ENCODE measurements at regions not wholly inside any gene's neighbourhood (a gene's known extent, or its start where the extent isn't known, plus 50 kb on each side); places are given as distances from the start of the nearest gene placed in this dataset.
A peak's percentile ranks its signal among the peaks of the same experiment; 100 is the strongest.

DNA sequence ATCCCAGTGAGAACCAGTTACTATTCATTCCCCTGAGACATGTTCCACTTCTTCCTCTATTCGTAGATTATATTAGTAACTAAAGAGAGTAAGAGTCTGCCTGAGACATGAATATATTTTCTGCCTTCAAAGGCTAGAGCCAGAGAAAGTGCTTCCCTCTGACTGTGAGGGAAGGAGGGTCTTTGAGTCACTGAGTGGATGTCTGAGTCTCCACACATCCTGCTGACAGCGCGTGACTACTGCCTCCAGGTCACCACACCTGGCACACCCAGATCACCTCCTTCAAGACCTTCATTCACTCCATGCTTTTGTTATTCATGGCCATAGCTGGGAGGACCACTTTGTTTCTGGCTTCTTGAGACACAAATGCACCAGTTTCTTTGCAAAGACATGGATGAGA is 135.6 kb downstream of the SOX2 start:
- H3K4me3 ChIP-seq (ENCODE audit: low read depth, low read length), result no peak overlapping the region
- no peak for DNase-seq (ENCODE audit: low read depth)
- TF ChIP-seq, protein P1, sequence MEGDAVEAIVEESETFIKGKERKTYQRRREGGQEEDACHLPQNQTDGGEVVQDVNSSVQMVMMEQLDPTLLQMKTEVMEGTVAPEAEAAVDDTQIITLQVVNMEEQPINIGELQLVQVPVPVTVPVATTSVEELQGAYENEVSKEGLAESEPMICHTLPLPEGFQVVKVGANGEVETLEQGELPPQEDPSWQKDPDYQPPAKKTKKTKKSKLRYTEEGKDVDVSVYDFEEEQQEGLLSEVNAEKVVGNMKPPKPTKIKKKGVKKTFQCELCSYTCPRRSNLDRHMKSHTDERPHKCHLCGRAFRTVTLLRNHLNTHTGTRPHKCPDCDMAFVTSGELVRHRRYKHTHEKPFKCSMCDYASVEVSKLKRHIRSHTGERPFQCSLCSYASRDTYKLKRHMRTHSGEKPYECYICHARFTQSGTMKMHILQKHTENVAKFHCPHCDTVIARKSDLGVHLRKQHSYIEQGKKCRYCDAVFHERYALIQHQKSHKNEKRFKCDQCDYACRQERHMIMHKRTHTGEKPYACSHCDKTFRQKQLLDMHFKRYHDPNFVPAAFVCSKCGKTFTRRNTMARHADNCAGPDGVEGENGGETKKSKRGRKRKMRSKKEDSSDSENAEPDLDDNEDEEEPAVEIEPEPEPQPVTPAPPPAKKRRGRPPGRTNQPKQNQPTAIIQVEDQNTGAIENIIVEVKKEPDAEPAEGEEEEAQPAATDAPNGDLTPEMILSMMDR (IDR thresholded peaks at IDR 0.05; ENCODE audit: control insufficient read depth, extremely low read depth, insufficient read depth), result no peak

DNA sequence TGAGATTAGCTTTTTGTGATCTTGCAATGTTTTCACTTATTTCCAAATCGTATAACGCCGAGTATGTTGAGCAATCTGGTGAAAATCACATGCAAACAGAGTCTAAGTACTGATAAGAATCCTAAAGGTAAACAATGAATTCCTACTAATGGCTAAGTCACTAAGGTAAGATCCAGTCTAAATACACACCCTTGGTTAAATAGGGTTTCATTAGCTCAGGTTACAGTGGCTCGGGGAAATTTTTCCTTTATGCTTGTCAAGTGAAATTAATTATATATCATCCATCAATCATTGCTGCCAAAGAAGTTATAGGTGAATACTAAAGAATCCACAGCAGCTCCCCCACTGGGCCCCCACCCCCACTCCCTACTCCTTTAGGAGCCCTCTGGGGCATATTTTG is 139.3 kb downstream of the SOX2 start:
- TF ChIP-seq, protein P1 (IDR thresholded peaks at IDR 0.05; ENCODE audit: control insufficient read depth, extremely low read depth, insufficient read depth), result no peak
- DNase-seq (ENCODE audit: low read depth), result peak; percentile 64
- H3K4me3 ChIP-seq (ENCODE audit: low read depth, low read length), result no peak overlapping the region

DNA sequence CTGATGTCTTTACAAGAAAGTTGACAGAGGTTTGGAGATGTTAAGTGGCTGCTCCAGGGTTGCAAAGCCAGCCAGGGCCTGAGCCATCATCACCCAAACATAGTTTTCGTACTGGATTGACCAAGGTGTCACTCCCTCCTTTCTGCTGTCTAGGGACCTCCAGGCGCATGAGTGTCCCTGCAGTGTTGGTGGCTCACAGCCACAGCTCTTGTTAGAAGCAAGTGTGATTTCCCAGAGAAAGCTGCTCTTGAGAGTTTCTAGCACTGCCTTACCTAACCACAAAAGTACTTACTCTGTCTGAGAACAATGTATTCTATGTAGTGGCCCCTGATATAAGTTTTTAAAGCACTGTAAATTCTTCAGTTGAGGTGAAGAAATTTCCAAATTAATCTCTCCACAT is 144.1 kb downstream of the SOX2 start:
- TF ChIP-seq, protein P1 (IDR thresholded peaks at IDR 0.05; ENCODE audit: control insufficient read depth, extremely low read depth, insufficient read depth), result no peak
- H3K4me3 ChIP-seq (ENCODE audit: low read depth, low read length), result no peak overlapping the region
- DNase-seq (ENCODE audit: low read depth), result no peak

DNA sequence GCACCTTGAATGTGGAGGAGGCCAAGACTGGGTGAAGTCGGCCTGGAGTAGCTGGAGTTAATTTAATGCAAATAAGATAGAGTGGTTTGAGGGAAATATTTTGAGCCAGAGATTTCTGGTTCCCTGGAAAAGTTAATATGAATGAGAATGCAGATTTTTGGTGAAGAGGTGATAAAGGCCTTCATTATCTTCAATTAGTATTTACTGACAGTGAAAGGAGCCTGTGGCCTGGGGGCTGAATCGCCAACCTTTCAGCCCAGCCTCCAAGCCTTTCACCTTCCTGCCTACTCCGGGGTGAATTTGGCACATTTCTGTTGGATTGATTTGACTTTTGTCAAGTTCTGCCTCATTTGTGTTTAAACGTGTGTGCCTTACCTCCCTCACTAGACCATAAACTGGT is 147.8 kb downstream of the SOX2 start:
- H3K4me3 ChIP-seq (ENCODE audit: low read depth, low read length), result no peak overlapping the region
- no peak for DNase-seq (ENCODE audit: low read depth)

DNA sequence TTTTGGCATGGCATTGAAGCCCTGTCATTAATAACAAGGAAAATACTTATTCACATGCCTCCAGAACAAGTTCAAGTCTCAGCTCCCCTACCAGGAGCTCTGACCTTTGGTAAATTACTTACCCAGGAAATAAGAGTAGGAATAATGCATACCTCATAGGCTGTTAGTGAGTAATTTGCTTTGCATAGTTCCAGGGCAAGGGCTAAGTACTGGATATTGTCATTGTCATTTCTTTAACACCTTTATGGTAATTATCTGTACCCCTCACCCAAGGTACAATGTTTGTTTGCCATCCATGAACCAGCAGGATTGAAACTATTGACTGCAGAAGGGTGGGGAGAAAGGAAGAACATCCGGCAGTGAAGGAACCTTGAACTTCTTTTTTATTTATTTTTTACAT is 148.5 kb downstream of the SOX2 start:
- TF ChIP-seq, protein P1 (IDR thresholded peaks at IDR 0.05; ENCODE audit: control insufficient read depth, extremely low read depth, insufficient read depth), result no peak
- no peak overlapping the region for H3K4me3 ChIP-seq (ENCODE audit: low read depth, low read length)
- no peak for DNase-seq (ENCODE audit: low read depth)

More for the DNA sequence above, 147.8 kb downstream of the SOX2 start:
- TF ChIP-seq, protein P1 (IDR thresholded peaks at IDR 0.05; ENCODE audit: control insufficient read depth, extremely low read depth, insufficient read depth), result no peak

DNA sequence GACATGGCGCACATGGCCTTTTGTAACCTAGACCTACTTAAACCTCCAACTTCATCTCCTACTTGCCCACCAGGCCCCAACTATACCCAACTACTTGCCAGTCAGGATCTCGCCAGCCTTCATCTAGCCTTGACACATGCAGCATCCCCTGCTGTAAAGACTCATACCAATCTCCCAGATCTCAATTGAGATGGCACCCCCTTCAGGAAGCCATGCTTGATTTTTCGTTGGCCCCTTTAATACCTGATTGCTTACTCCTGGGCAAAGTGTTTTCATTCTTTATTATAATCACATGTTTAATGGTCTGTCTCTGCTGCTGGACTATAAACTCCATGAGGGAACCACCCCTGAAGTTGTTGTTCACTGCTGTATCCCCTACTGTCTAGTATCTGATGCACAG is 150.8 kb downstream of the SOX2 start:
- no peak for DNase-seq (ENCODE audit: low read depth)
- TF ChIP-seq, protein P1 (IDR thresholded peaks at IDR 0.05; ENCODE audit: control insufficient read depth, extremely low read depth, insufficient read depth), result no peak

DNA sequence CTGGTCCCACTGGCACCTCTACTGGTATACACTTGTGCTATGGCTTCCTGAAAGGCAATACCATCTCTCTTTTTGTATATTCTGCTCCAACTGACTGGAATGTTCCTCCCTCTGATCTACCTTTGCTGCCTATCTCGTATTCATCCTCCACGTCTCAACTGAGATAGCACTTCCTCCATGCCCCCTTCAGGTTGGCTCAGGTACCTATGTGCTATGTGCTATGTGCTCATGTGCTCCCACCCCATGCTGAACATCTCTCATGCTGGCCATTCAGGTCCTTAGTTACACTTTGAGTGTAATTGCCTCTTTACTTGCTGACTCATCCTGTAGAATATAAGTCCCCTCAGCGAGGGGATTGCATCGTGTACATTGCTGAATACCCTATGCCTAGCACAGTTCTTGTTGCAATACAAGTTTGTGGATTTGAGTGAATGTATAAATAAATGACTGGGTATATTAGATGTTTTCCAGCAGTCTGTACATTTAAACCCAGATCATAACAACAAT is 156.9 kb downstream of the SOX2 start:
- TF ChIP-seq, protein P1 (IDR thresholded peaks at IDR 0.05; ENCODE audit: control insufficient read depth, extremely low read depth, insufficient read depth), result no peak
- H3K4me3 ChIP-seq (ENCODE audit: low read depth, low read length), result no peak overlapping the region
- no peak for DNase-seq (ENCODE audit: low read depth)

More for the DNA sequence above, 150.8 kb downstream of the SOX2 start:
- no peak overlapping the region for H3K4me3 ChIP-seq (ENCODE audit: low read depth, low read length)

Data from LNCaP clone FGC (cell line).